GM23338 (cell line): ENCODE measurements at regions not wholly inside any gene's neighbourhood (a gene's known extent, or its start where the extent isn't known, plus 50 kb on each side); places are given as distances from the start of the nearest gene placed in this dataset.
"Not testable (repeated sequence)": the region's sequence is repeated elsewhere in the genome, so short reads cannot be mapped to it uniquely, and the experiment has no call there.

ENCODE experiments used
- CTCF ChIP-seq, 2 experiments: fragments of 200-600 bp in 1 of 2; sonication (generic) in 1 of 2; conservative IDR thresholded peaks; 2 replicates each; pipeline versions ENCODE4 v1.5.1 to v1.6.1; 2016 to 2017; ENCODE audit warnings: antibody characterized with exemption in 2 of 2, low read depth in 2 of 2, mild to moderate bottlenecking in 2 of 2, moderate library complexity in 1 of 2
- ETS1 ChIP-seq: IDR thresholded peaks from 2 replicates; pipeline ENCODE4 v1.6.1; 2016; ENCODE audit warnings: antibody characterized with exemption
- POLR2AphosphoS5 ChIP-seq: IDR thresholded peaks from 2 replicates; pipeline ENCODE4 v1.6.1; 2016; ENCODE audit warnings: antibody characterized with exemption, low read depth
- REST ChIP-seq: IDR thresholded peaks from one replicate; pipeline ENCODE4 v1.6.1; 2018; ENCODE audit warnings: antibody characterized with exemption; ENCODE audit not compliant: unreplicated experiment
- ZNF114 ChIP-seq: fragments of 250-450 bp; sonication (Bioruptor Pico); IDR thresholded peaks from 2 replicates; pipeline ENCODE4 v1.5.0; 2020; ENCODE audit warnings: mild to moderate bottlenecking, moderate library complexity
- ZNF331 ChIP-seq: fragments of 250-450 bp; sonication (Bioruptor Pico); IDR thresholded peaks from 2 replicates; pipeline ENCODE4 v1.5.0; 2020; ENCODE audit warnings: low read depth, mild to moderate bottlenecking, moderate library complexity

DNA sequence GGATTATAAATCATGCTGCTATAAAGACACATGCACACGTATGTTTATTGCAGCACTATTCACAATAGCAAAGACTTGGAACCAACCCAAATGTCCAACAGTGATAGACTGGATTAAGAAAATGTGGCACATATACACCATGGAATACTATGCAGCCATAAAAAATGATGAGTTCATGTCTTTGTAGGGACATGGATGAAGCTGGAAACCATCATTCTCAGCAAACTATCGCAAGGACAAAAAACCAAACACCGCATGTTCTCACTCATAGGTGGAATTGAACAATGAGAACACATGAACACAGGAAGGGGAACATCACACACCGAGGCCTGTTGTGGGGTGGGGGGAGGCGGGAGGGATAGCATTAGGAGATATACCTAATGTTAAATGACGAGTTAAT, 104.5 kb upstream of the RBBP8 start:
- TF ChIP-seq CTCF (conservative IDR thresholded peaks at IDR 0.05; ENCODE audit: low read depth in 2 of 2); ZNF331 (CRISPR knock-in tag); POLR2AphosphoS5; REST; ETS1; ZNF114 (CRISPR knock-in tag): not testable (repeated sequence)
